ENCODE measurements at regions not wholly inside any gene's neighbourhood (a gene's known extent, or its start where the extent isn't known, plus 50 kb on each side); places are given as distances from the start of the nearest gene placed in this dataset.

DNA sequence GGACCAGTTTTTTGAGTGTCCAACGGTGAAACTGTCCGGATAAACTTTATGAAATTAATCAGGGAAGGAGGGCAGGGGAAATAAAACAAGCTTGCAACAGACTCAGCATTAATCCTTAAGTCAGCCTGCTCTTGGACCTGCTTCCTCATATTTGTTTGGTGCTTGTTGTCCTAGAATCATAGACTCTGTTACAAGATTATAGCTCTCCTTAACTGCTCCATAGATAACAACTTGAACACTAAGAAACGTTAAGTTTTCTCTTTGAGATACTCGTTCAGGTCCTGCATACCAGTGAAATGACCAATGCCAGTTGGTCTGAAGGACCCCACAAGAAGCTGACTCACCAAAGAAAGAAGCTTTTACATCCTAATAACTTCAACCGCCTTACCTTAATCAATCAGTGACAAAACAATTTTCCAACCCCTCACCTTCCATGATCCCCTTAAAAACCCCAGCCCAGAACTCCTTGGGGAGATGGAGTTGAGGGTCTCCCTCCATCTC, 493.2 kb downstream of the PID1 start:
- no peak for TF ChIP-seq POLR2A (IDR thresholded peaks at IDR 0.05)
- TF ChIP-seq, protein P1, sequence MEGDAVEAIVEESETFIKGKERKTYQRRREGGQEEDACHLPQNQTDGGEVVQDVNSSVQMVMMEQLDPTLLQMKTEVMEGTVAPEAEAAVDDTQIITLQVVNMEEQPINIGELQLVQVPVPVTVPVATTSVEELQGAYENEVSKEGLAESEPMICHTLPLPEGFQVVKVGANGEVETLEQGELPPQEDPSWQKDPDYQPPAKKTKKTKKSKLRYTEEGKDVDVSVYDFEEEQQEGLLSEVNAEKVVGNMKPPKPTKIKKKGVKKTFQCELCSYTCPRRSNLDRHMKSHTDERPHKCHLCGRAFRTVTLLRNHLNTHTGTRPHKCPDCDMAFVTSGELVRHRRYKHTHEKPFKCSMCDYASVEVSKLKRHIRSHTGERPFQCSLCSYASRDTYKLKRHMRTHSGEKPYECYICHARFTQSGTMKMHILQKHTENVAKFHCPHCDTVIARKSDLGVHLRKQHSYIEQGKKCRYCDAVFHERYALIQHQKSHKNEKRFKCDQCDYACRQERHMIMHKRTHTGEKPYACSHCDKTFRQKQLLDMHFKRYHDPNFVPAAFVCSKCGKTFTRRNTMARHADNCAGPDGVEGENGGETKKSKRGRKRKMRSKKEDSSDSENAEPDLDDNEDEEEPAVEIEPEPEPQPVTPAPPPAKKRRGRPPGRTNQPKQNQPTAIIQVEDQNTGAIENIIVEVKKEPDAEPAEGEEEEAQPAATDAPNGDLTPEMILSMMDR (IDR thresholded peaks at IDR 0.05) = no peak

All from right lobe of liver (tissue), 4 donors.